Ishikawa (cell line): ENCODE measurements at regions not wholly inside any gene's neighbourhood (a gene's known extent, or its start where the extent isn't known, plus 50 kb on each side); places are given as distances from the start of the nearest gene placed in this dataset.

Experiments
- CEBPB ChIP-seq: IDR thresholded peaks from 2 replicates; pipeline ENCODE4 v1.6.1; 2012
- CREB1 ChIP-seq: IDR thresholded peaks from 2 replicates; pipeline ENCODE4 v1.6.1; 2012; ENCODE audit warnings: low read depth
- EGR1 ChIP-seq: IDR thresholded peaks from 2 replicates; pipeline ENCODE4 v1.6.1; 2012
- EP300 ChIP-seq: IDR thresholded peaks from 2 replicates; pipeline ENCODE4 v1.6.1; 2012; ENCODE audit warnings: borderline replicate concordance
- FOXM1 ChIP-seq: IDR thresholded peaks from 2 replicates; pipeline ENCODE4 v1.6.1; 2012; ENCODE audit warnings: low read depth, borderline replicate concordance
- NFIC ChIP-seq: IDR thresholded peaks from 2 replicates; pipeline ENCODE4 v1.6.1; 2012
- RAD21 ChIP-seq: IDR thresholded peaks from 2 replicates; pipeline ENCODE4 v1.6.1; 2012; ENCODE audit warnings: low read depth
- REST ChIP-seq: IDR thresholded peaks from 2 replicates; pipeline ENCODE4 v1.6.1; 2012; ENCODE audit warnings: low read depth, mild to moderate bottlenecking
- TAF1 ChIP-seq: IDR thresholded peaks from 2 replicates; pipeline ENCODE4 v1.6.1; 2012; ENCODE audit warnings: low read depth, mild to moderate bottlenecking
- TCF12 ChIP-seq: IDR thresholded peaks from 2 replicates; pipeline ENCODE4 v1.6.1; 2012; ENCODE audit warnings: low read depth
- TEAD4 ChIP-seq: IDR thresholded peaks from 2 replicates; pipeline ENCODE4 v1.6.1; 2012
- YY1 ChIP-seq: IDR thresholded peaks from 2 replicates; pipeline ENCODE4 v1.6.1; 2012; ENCODE audit warnings: low read depth
- ZBTB7A ChIP-seq: IDR thresholded peaks from 2 replicates; pipeline ENCODE4 v1.6.1; 2012; ENCODE audit warnings: low read depth
- TF ChIP-seq, protein P1 (sequence below): IDR thresholded peaks from 2 replicates; pipeline ENCODE4 v1.6.1; 2012
- TF ChIP-seq, protein P2 (sequence below): IDR thresholded peaks from 2 replicates; pipeline ENCODE4 v1.6.1; 2012

GRCh38 chr13:22262001-22262885 is 591.4 kb downstream of the FGF9 start:
- TF ChIP-seq CEBPB (no peak), TEAD4 (no peak), CREB1 (no peak), REST (no peak), ZBTB7A (no peak)
- TF ChIP-seq, protein P1, sequence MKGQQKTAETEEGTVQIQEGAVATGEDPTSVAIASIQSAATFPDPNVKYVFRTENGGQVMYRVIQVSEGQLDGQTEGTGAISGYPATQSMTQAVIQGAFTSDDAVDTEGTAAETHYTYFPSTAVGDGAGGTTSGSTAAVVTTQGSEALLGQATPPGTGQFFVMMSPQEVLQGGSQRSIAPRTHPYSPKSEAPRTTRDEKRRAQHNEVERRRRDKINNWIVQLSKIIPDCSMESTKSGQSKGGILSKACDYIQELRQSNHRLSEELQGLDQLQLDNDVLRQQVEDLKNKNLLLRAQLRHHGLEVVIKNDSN, result no peak

DNA sequence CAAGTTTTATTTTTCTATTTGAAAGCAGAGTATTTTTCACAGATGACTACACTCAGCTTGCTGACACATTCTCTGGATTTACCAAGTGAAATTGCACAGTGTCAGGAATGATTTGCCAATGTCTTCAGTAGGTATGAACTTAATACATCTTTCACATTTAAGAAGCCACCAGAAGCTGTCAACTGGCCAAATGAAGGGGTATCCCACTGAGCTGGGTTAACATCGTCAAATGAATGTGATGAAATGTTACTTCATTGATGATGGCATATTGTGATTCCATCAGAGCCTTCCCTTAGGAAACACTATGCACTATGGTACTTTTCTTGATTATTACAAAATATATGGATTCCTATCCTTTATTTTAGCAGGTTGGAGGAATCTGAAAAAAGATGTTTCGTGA is 592.3 kb downstream of the FGF9 start:
- TF ChIP-seq TAF1, result no peak
- no peak for TF ChIP-seq EGR1
- TF ChIP-seq EP300, result no peak
- TF ChIP-seq CREB1, result no peak
- no peak for TF ChIP-seq NFIC
- TF ChIP-seq, protein P2, sequence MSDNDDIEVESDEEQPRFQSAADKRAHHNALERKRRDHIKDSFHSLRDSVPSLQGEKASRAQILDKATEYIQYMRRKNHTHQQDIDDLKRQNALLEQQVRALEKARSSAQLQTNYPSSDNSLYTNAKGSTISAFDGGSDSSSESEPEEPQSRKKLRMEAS, result no peak
- no peak for TF ChIP-seq YY1
- no peak for TF ChIP-seq REST

DNA sequence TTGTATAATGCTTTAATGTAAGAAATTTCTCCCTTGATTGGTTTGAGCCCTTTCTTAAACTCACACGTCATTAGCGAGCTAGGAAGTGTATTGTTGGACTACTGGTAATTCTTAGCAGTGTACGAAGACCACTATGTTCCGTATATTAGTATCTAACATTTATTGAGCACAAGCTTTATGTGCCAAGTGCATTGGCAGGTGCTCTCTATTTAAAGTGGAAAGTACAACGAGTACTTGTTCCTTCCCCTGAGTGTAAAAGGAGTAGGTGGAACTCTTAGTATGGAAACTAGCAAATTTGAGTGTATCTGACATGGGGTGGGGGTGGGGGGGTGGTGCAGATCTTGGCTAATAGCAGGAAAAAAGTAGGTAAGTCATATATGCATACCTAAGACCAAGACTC is 594.7 kb downstream of the FGF9 start:
- TF ChIP-seq TAF1 (no peak), TCF12 (no peak), EP300 (no peak), TEAD4 (no peak), ZBTB7A (no peak), YY1 (no peak), CREB1 (no peak), FOXM1 (no peak), CEBPB (no peak), REST (no peak), RAD21 (no peak), NFIC (no peak)
- TF ChIP-seq, protein P1, result no peak
- TF ChIP-seq, protein P2, result no peak

DNA sequence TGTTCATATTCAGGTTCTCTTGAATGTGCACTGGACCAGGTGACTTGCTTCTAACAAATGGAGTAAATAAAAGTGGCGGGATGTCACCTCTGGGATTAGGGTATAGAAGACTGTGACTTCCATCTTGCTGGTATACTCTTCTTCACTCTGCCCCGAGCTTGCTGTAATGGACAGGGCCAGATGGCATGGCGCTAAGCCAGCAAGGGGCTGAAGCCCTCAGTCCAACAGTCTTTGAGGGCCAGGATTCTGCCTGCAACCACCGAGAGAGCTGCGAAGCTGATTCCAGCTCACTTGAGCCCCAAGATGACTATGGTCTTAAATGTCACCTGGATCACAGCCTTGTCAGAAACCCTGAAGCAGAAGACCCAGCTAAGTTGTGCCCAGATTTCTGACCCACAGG is 600.0 kb downstream of the FGF9 start:
- TF ChIP-seq FOXM1, result no peak
- no peak for TF ChIP-seq TEAD4
- TF ChIP-seq EP300, result no peak
- TF ChIP-seq CREB1, result no peak
- TF ChIP-seq CEBPB, result no peak
- no peak for TF ChIP-seq ZBTB7A
- TF ChIP-seq YY1, result no peak
- TF ChIP-seq NFIC, result no peak

- TF ChIP-seq, protein P1, result no peak
- TF ChIP-seq EP300, result no peak
- TF ChIP-seq YY1, result no peak
- TF ChIP-seq NFIC, result no peak
- no peak for TF ChIP-seq EGR1
- no peak for TF ChIP-seq CREB1
- no peak for TF ChIP-seq TAF1
- no peak for TF ChIP-seq TCF12
- TF ChIP-seq REST, result no peak
- TF ChIP-seq, protein P2, result no peak
- TF ChIP-seq FOXM1, result no peak
- no peak for TF ChIP-seq ZBTB7A
- TF ChIP-seq RAD21, result no peak
- TF ChIP-seq CEBPB, result no peak
- no peak for TF ChIP-seq TEAD4
Observed at GRCh38 chr13:22271903-22272302, 601.0 kb downstream of the FGF9 start.
